WERI-Rb-1 (cell line): ENCODE measurements at regions not wholly inside any gene's neighbourhood (a gene's known extent, or its start where the extent isn't known, plus 50 kb on each side); places are given as distances from the start of the nearest gene placed in this dataset.

Experiments used
- DNase-seq: peaks from one replicate; pipeline ENCODE4 v3.0.0-alpha.2; 2020
- H3K27ac ChIP-seq: fragments of 250-450 bp; sonication (Bioruptor Pico); 2 replicates; pipeline ENCODE4 v1.5.1; 2020; ENCODE audit warnings: mild to moderate bottlenecking, moderate library complexity
- H3K27me3 ChIP-seq: fragments of 250-450 bp; sonication (Bioruptor Pico); 2 replicates; pipeline ENCODE4 v1.5.1; 2021; ENCODE audit warnings: mild to moderate bottlenecking, low read depth, moderate library complexity; ENCODE audit not compliant: insufficient read depth, severe bottlenecking
- H3K36me3 ChIP-seq: fragments of 250-450 bp; sonication (Bioruptor Pico); 2 replicates; pipeline ENCODE4 v1.5.1; 2020; ENCODE audit warnings: mild to moderate bottlenecking, moderate library complexity
- H3K4me3 ChIP-seq: 2 replicates; pipeline ENCODE4 v1.5.1; 2011; ENCODE audit warnings: low read depth, mild to moderate bottlenecking, control low read depth, low read length
- H3K9me3 ChIP-seq: fragments of 250-450 bp; sonication (Bioruptor Pico); 2 replicates; pipeline ENCODE4 v1.5.1; 2021; ENCODE audit warnings: mild to moderate bottlenecking, moderate library complexity; ENCODE audit not compliant: severe bottlenecking
- TF ChIP-seq, protein P1 (sequence below): IDR thresholded peaks from 2 replicates; pipeline ENCODE4 v1.5.1; 2011; ENCODE audit warnings: low read depth, mild to moderate bottlenecking, control low read depth, inconsistent platforms, low read length

DNA sequence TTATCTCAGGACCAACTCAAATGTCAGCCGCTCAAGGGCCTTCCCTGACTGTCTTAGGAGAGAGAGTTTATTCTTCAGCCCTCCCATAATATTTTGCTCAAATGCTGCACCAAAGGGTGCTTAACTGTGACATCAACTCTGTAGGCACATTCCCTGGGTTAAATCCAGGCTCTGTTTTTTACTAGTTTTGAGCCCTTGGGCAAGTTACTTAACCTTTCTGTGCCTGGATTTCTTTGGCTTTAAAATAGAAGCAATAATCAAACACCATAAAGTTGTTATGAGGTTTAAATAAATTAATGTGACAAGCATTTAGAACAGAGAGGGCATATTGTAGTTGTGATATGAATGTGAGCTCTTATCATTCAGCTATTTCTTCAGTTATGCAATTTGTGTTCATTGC lies 54.2 kb upstream of the LIMCH1 start:
- TF ChIP-seq, protein P1, sequence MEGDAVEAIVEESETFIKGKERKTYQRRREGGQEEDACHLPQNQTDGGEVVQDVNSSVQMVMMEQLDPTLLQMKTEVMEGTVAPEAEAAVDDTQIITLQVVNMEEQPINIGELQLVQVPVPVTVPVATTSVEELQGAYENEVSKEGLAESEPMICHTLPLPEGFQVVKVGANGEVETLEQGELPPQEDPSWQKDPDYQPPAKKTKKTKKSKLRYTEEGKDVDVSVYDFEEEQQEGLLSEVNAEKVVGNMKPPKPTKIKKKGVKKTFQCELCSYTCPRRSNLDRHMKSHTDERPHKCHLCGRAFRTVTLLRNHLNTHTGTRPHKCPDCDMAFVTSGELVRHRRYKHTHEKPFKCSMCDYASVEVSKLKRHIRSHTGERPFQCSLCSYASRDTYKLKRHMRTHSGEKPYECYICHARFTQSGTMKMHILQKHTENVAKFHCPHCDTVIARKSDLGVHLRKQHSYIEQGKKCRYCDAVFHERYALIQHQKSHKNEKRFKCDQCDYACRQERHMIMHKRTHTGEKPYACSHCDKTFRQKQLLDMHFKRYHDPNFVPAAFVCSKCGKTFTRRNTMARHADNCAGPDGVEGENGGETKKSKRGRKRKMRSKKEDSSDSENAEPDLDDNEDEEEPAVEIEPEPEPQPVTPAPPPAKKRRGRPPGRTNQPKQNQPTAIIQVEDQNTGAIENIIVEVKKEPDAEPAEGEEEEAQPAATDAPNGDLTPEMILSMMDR = no peak
- DNase-seq = no peak
- no peaks in the 10 kb centered on the region for H3K9me3 ChIP-seq
- H3K27me3 ChIP-seq = no peaks in the 10 kb centered on the region
- H3K27ac ChIP-seq = no peak overlapping the region
- no peaks in the 10 kb centered on the region for H3K36me3 ChIP-seq
- no peak overlapping the region for H3K4me3 ChIP-seq

- Histone ChIP-seq H3K9me3 (no peaks in the 10 kb centered on the region), H3K36me3 (no peaks in the 10 kb centered on the region), H3K27me3 (no peaks in the 10 kb centered on the region), H3K4me3 (no peak overlapping the region), H3K27ac (no peak overlapping the region)
- no peak for DNase-seq
- TF ChIP-seq, protein P1 = no peak
These were observed 52.9 kb upstream of the LIMCH1 start for GRCh38 chr4:41485041-41485440.

DNA sequence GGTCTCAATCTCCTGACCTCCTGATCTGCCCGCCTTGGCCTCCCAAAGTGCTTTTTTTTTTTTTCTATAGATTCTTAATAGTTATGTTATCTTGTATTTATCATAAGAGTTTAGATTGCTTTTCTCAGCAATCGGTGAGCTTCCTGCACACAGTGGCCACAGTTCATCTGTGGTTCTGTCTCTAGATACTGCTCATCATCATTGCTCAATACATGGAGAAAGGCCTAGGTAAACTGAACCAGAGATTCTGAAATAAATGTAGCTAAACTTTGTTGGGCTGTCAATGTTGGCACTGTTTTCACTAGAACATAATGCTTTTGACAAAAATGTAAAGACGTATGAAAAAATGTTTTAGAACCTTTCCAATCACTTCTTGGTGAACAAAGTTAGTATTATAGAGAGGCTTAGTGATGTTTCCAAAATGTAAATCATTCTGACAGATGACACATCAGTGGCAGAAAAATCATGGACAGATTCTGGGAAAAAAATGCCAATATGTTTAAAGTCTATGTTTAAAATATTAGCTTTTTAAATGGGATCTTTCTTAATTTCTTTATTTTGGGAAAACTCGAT lies 50.0 kb upstream of the LIMCH1 start:
- Histone ChIP-seq H3K27me3 (no peaks in the 10 kb centered on the region), H3K9me3 (no peaks in the 10 kb centered on the region), H3K4me3 (no peak overlapping the region)

More for the DNA sequence above, 50.0 kb upstream of the LIMCH1 start:
- Histone ChIP-seq H3K27ac (no peak overlapping the region), H3K36me3 (no peaks in the 10 kb centered on the region)
- TF ChIP-seq, protein P1 = no peak
- no peak for DNase-seq
